ENCODE measurements at regions not wholly inside any gene's neighbourhood (a gene's known extent, or its start where the extent isn't known, plus 50 kb on each side); places are given as distances from the start of the nearest gene placed in this dataset.

DNA sequence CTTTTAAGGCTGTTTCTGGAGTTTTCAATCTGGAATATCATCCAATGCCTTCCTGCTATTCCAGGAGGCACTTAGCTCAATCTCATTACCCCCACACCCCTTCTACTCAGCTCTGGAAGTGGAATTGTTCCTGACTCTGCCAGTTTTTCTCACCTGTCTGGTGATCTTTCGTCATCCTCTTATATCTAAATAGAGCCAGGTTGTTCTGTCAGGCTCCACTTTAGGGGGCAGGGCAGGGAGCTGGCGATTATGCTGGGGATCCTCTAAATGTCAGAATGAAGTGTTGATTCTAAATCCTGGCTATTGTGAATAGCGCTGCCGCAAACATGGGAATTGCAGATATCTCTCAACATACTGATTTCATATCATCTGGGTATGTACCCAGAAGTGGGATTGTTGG is 63.6 kb upstream of the ETV3 start:
- TF ChIP-seq, protein P1, sequence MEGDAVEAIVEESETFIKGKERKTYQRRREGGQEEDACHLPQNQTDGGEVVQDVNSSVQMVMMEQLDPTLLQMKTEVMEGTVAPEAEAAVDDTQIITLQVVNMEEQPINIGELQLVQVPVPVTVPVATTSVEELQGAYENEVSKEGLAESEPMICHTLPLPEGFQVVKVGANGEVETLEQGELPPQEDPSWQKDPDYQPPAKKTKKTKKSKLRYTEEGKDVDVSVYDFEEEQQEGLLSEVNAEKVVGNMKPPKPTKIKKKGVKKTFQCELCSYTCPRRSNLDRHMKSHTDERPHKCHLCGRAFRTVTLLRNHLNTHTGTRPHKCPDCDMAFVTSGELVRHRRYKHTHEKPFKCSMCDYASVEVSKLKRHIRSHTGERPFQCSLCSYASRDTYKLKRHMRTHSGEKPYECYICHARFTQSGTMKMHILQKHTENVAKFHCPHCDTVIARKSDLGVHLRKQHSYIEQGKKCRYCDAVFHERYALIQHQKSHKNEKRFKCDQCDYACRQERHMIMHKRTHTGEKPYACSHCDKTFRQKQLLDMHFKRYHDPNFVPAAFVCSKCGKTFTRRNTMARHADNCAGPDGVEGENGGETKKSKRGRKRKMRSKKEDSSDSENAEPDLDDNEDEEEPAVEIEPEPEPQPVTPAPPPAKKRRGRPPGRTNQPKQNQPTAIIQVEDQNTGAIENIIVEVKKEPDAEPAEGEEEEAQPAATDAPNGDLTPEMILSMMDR (IDR thresholded peaks at IDR 0.05), result no peak
- no peak for TF ChIP-seq POLR2A (IDR thresholded peaks at IDR 0.05; ENCODE audit: low read depth)
- no peak for TF ChIP-seq POLR2AphosphoS5 (IDR thresholded peaks at IDR 0.05)
